ENCODE measurements at regions not wholly inside any gene's neighbourhood (a gene's known extent, or its start where the extent isn't known, plus 50 kb on each side); places are given as distances from the start of the nearest gene placed in this dataset.

- TF ChIP-seq POLR2AphosphoS5 (IDR thresholded peaks at IDR 0.05) (no peak), POLR2A (IDR thresholded peaks at IDR 0.05) (no peak)
Measured at GRCh38 chr2:49807689-49808088, 653.4 kb upstream of the FSHR start.

Data from transverse colon (tissue), 3 donors.